KOPT-K1 (cell line): ENCODE measurements at regions not wholly inside any gene's neighbourhood (a gene's known extent, or its start where the extent isn't known, plus 50 kb on each side); places are given as distances from the start of the nearest gene placed in this dataset.
"Not testable (repeated sequence)": the region's sequence is repeated elsewhere in the genome, so short reads cannot be mapped to it uniquely, and the experiment has no call there.

Source experiments
- H3K27ac ChIP-seq: fragments of 200-600 bp; sonication (generic); 2 replicates; pipeline ENCODE4 v1.5.1; 2016; ENCODE audit warnings: antibody characterized with exemption, mild to moderate bottlenecking, low read depth, low read length; ENCODE audit not compliant: poor library complexity, severe bottlenecking
- H3K36me3 ChIP-seq: fragments of 200-600 bp; sonication (generic); 2 replicates; pipeline ENCODE4 v1.5.1; 2017; ENCODE audit warnings: antibody characterized with exemption, mild to moderate bottlenecking, low read length, moderate library complexity; ENCODE audit not compliant: insufficient read depth
- H3K9me3 ChIP-seq: fragments of 200-600 bp; sonication (generic); 2 replicates; pipeline ENCODE4 v1.5.1; 2017; ENCODE audit warnings: antibody characterized with exemption, low read length, mild to moderate bottlenecking; ENCODE audit not compliant: insufficient read depth, poor library complexity, severe bottlenecking

GRCh38 chr3:177711637-177712036 lies 514.4 kb upstream of the TBL1XR1 start:
- Histone ChIP-seq H3K9me3 (no peaks in the 10 kb centered on the region), H3K36me3 (no peaks in the 10 kb centered on the region), H3K27ac (no peak overlapping the region)

DNA sequence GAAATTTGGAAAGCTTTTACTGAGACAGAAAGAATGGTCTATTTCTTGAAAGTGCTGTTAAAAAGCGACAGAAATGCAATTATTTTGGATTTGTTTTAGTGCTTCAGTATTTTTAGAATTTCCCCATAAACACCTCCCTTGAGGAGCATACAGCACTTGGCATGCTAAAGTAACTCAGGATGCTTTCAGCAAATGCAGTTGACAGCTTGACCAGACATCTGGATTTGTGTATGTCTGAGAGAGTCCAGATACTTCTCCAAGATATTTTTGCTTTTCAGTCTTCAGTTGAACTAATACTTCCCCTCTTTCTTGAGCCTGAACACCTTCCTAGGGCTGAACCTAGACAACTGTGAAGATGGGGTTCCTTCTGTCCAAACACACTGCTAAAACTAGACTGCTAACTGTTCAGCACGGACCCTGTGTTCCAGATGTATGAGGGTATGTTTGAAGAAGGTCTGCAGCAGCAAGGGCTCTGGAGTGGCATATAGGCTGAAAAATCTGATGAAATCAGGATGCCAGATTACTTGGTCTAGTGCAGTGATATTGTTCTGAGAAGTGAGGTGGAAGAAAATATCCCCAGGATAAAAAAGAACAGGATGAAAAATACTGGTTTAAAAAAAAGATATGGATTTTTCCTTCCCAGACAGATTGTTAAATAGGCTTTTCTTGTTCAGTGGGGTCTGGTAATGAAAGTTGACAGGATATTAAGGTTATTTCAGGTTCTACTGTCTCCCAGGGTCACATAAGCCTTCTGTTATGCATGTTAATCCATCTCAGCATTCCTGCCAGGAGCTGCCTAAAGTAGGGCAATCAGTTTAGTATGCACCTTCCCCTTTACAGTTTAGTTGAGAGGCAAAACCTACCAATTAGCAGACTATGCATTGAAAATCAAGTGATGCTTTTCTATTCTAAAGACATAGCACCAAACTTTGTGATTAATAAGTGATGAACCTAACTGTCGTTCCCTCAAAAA lies 516.9 kb upstream of the TBL1XR1 start:
- H3K36me3 ChIP-seq: no peaks in the 10 kb centered on the region
- no peak overlapping the region for H3K27ac ChIP-seq
- no peaks in the 10 kb centered on the region for H3K9me3 ChIP-seq

DNA sequence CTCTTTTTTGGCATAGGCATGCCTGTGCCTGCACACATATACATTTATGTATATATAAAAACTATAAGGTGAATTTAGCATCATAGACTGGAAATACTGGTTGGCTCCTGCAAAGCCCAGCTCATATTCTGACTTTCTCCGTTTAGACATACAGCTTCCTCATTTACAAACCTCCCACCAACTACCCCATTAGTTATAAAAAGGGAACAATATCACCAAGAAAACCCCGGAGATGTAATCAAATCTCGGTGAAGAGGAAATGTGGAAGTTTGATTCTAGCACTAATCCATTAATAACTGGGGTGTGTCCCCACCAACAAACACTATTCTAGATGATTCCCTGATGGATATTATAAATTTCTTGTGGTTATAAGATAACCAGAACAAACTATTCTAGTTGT lies 517.7 kb upstream of the TBL1XR1 start:
- Histone ChIP-seq H3K36me3 (no peaks in the 10 kb centered on the region), H3K9me3 (no peaks in the 10 kb centered on the region), H3K27ac (no peak overlapping the region)

DNA sequence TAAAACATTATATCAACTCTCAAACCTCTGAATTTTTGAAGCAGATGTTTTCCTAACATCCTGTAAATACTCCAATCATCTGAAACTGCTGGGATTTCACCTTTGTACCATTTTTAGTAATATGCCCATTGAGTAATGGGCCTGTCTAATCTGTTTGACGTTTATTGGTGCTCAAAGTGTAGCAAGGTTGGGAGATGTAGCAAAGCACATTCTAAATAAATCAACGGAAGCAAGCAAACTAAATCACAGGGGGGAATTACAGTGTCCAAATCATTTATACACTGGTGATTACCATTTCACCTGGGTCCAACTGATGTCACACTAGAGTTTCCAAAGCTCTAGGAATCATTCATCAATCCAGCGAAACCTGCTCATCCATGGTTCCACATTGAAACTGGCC lies 518.7 kb upstream of the TBL1XR1 start:
- Histone ChIP-seq H3K27ac (no peak overlapping the region), H3K9me3 (no peaks in the 10 kb centered on the region), H3K36me3 (no peaks in the 10 kb centered on the region)

DNA sequence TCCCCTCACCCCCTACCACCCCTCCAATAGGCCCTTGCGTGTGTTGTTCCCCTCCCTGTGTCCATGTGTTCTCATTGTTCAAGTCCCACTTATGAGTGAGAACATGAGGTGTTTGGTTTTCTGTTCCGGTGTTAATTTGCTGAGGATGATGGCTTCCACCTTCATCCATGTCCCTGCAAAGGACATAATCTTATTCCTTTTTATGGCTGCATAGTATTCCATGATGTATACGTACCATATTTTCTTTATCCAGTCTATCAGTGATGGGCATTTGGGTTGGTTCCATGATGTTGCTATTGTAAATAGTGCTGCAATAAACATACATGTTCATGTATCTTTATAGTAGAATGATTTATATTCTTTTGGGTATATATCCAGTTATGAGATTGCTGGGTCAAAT lies 523.6 kb upstream of the TBL1XR1 start:
- not testable (repeated sequence) for H3K9me3 ChIP-seq, H3K27ac ChIP-seq, H3K36me3 ChIP-seq

- Histone ChIP-seq H3K36me3 (no peaks in the 10 kb centered on the region), H3K9me3 (no peaks in the 10 kb centered on the region), H3K27ac (no peak overlapping the region)
Observed at GRCh38 chr3:177721864-177722785, 524.8 kb upstream of the TBL1XR1 start.

DNA sequence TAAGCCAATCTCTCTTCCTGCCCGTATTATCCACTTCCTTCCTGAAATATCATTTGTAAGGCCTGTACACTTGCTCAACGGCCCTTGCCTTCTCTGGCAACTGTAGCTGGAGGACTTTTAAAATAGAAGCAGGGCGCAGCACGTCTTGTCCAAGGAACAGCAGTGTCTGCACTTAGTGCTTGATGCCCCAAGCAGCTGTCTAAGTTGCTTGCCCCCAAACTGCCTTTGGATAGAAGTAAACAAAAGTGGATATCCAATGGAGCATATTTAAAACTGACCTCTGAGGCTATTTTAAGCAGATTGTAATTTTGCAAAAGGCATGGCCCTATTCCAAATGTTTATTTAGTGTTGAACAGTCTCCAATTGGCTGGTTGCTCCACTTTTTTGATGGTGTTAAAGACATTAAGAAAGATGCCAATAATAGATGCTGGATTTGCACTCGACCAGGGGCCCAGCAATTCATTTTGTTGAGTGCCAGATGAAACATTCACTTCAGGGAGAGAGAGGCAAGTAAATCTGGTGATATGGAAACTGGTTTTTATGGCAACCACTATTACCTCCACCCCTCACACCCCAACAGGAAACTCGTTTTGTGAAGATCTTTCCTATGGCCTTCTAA lies 526.8 kb upstream of the TBL1XR1 start:
- H3K27ac ChIP-seq: no peak overlapping the region

DNA sequence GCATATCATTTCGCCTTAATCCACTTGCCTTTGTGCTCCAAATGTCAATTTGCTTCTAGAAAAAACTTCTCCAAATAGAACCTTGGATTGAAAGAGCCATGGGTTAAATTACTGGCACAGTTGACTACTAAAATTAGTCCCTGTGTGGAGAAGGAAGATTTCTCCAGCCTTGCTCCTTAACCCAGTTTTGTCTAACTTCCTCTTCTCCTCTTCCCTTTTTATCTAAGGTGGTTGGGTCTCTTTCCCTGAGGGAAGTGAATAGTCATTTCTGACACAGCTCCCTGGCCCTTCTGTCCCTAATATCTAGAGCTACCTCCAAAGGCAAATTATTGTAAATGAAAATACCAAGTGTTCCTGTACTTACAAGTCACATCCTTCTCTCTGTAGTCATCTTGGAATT lies 527.9 kb upstream of the TBL1XR1 start:
- no peaks in the 10 kb centered on the region for H3K9me3 ChIP-seq
- H3K27ac ChIP-seq: no peak overlapping the region
- no peaks in the 10 kb centered on the region for H3K36me3 ChIP-seq

More for the DNA sequence above, 526.8 kb upstream of the TBL1XR1 start:
- H3K9me3 ChIP-seq: no peaks in the 10 kb centered on the region
- no peaks in the 10 kb centered on the region for H3K36me3 ChIP-seq

- Histone ChIP-seq H3K36me3 (no peaks in the 10 kb centered on the region), H3K27ac (no peak overlapping the region), H3K9me3 (no peaks in the 10 kb centered on the region)
Observed at GRCh38 chr3:177726807-177727206, 529.5 kb upstream of the TBL1XR1 start.

DNA sequence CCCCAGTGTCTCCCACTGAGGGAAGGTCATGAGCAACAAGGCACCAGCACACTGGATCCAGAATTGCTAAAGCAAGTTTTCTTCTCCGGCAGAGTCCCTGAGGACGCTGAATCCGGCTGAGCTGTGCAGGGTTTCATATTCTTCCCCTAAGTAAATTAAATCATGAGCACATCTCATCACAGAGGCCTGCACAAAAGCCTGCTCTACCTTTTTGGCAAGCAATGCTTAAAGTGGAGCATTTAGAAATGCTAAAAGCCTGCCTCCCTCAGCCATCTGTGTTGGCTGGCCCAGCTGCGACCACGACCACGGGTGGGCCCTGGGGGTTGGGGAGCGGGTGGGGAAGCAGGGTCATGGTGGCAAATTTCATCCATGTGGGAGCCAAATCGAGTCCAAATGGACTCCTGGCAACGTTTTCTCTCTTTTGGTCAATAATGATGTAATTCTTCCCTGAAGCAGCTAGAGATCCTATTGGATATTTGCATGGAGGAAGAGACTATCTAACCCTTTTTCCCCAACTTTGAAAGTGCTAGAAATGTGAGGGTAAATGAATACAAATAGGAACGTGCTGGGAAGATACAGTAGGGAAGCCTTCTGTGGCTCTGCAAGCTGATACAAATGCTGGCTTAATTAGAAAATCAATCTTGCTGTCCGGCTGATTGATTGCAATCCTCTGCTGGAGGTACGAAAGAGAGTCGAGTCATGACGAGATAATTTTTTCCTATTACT lies 532.8 kb upstream of the TBL1XR1 start:
- Histone ChIP-seq H3K36me3 (no peaks in the 10 kb centered on the region), H3K9me3 (no peaks in the 10 kb centered on the region)

DNA sequence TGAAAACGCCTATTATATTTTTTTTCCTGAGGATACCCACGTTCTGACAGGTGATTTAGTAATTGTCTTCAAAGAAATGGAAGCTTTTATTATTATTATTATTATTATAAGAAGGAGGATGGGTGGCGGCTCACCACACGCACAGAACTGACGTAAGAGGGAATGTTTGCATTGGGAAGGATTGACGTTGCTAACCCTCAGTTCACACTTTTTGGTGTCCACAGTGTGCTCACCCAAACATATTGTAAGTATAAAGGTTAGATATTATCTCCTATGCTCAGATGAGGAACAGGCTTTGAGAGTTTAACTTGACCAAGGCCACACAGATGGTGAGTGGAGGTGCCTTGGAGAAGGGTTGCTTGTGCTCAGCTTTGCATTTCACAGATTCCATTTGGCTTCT lies 533.5 kb upstream of the TBL1XR1 start:
- Histone ChIP-seq H3K27ac (no peak overlapping the region), H3K9me3 (no peaks in the 10 kb centered on the region)

More for the DNA sequence above, 532.8 kb upstream of the TBL1XR1 start:
- no peak overlapping the region for H3K27ac ChIP-seq

GRCh38 chr3:177731644-177732268 lies 534.5 kb upstream of the TBL1XR1 start:
- Histone ChIP-seq H3K27ac (no peak overlapping the region), H3K9me3 (no peaks in the 10 kb centered on the region), H3K36me3 (no peaks in the 10 kb centered on the region)

More for the DNA sequence above, 533.5 kb upstream of the TBL1XR1 start:
- H3K36me3 ChIP-seq: no peaks in the 10 kb centered on the region

DNA sequence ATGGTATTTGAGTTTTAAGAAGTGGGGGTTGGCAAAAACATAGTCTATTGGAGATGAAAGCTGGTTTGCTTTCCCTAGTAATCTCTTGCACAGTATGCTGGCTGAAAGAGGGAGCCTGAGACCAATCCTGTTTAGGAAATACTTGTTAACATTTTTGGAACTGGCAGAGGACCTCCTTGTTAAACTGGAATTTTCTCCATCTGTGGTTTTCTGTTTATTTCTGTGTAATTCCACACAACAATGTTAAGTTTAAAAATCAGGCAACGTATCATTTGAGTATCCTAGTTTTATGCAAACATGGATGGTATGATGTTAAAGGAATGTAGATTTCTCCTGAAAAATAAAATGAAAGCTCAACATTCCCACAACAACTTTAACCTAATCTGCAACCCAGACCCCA lies 536.0 kb upstream of the TBL1XR1 start:
- Histone ChIP-seq H3K27ac (no peak overlapping the region), H3K36me3 (no peaks in the 10 kb centered on the region), H3K9me3 (no peaks in the 10 kb centered on the region)

GRCh38 chr3:177733936-177734335 lies 536.7 kb upstream of the TBL1XR1 start:
- H3K36me3 ChIP-seq: no peaks in the 10 kb centered on the region
- no peak overlapping the region for H3K27ac ChIP-seq
- no peaks in the 10 kb centered on the region for H3K9me3 ChIP-seq
